BLaER1 treated with 17β-estradiol and CSF1 and Interleukin-3, amounts not matched to agents 10 nM and 100 nM (cell line): ENCODE measurements at regions not wholly inside any gene's neighbourhood (a gene's known extent, or its start where the extent isn't known, plus 50 kb on each side); places are given as distances from the start of the nearest gene placed in this dataset.

Experiments used
- H3K27ac ChIP-seq, 11 experiments: shearing (Covaris generic); formaldehyde crosslinking; 2 replicates each; pipeline ENCODE4 v1.8.1; 2022
- H3K27me3 ChIP-seq, 11 experiments: shearing (Covaris generic); formaldehyde crosslinking; 2 replicates each; pipeline ENCODE4 v1.8.1; 2022
- H3K36me3 ChIP-seq, 11 experiments: shearing (Covaris generic); formaldehyde crosslinking; 2 replicates each; pipeline ENCODE4 v1.8.1; 2022
- H3K4me1 ChIP-seq, 10 experiments: shearing (Covaris generic); formaldehyde crosslinking; 2 replicates each; pipeline ENCODE4 v1.8.1; 2022
- H3K4me2 ChIP-seq, 11 experiments: shearing (Covaris generic); formaldehyde crosslinking; 2 replicates each; pipeline ENCODE4 v1.8.1; 2022
- H3K4me3 ChIP-seq, 10 experiments: shearing (Covaris generic); formaldehyde crosslinking; 2 replicates each; pipeline ENCODE4 v1.8.1; 2022
- H3K9ac ChIP-seq, 11 experiments: shearing (Covaris generic); formaldehyde crosslinking; 2 replicates each; pipeline ENCODE4 v1.8.1; 2022
- H3K9me3 ChIP-seq, 11 experiments: shearing (Covaris generic); formaldehyde crosslinking; replicated peaks in 1 of 11; 2 replicates each; pipeline ENCODE4 v1.8.1; 2022
- H4K20me1 ChIP-seq, 11 experiments: shearing (Covaris generic); formaldehyde crosslinking; 2 replicates each; pipeline ENCODE4 v1.8.1; 2022
- Cebpa-rat ChIP-seq, 11 experiments: shearing (Covaris generic); IDR thresholded peaks; 2 replicates each; pipeline ENCODE4 v1.8.1; 2022

DNA sequence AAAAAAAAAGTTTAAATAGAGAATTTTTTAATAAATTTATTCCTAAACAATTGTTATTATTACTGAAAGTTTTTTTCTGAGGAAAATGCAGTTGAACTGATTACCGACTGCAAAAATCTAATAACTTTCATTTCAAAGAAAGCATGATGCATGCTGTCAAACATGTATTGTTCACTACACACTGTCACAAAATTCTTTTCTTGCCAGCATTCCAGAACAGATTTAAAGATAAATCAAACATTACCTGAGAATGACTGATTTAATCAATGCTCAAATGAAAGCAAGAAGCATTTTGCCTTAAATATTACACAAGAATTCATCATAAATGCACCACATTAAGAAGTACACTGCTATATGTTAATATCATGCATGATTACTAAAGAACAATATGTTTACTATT is 588.3 kb downstream of the SLC16A7 start:
- Histone ChIP-seq H3K27ac (no peak overlapping the region), H3K9me3 (no peaks in the 10 kb centered on the region), H3K4me2 (no peak overlapping the region), H4K20me1 (no peaks in the 10 kb centered on the region), H3K4me1 (no peaks in the 10 kb centered on the region), H3K4me3 (no peak overlapping the region), H3K36me3 (no peaks in the 10 kb centered on the region), H3K9ac (no peak overlapping the region), H3K27me3 (no peaks in the 10 kb centered on the region)
- TF ChIP-seq Cebpa-rat (IDR thresholded peaks at IDR 0.05), result no peak

DNA sequence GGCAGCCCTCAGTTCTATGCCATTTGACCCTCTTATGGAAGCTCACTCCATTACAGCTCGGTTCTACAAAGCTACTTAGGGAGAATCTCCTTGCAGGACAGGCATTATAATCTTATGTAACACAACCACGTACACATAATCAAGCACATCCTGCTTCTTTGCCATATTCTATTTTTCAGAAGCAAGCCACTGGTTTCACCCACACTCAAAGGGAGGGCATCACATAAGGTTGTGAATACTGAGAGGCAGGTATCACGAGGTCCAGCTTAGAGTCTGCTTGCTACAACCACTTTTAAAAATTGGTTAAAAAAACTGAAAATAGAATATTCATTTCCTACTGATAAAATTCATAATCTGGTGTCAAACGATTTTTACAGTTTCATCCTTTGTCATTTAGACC is 589.2 kb downstream of the SLC16A7 start:
- Histone ChIP-seq H3K9ac (no peak overlapping the region), H3K4me2 (no peak overlapping the region), H3K36me3 (no peaks in the 10 kb centered on the region), H3K4me1 (no peaks in the 10 kb centered on the region), H3K27me3 (no peaks in the 10 kb centered on the region), H3K4me3 (no peak overlapping the region), H3K9me3 (no peaks in the 10 kb centered on the region), H4K20me1 (no peaks in the 10 kb centered on the region), H3K27ac (no peak overlapping the region)
- TF ChIP-seq Cebpa-rat (IDR thresholded peaks at IDR 0.05), result no peak

DNA sequence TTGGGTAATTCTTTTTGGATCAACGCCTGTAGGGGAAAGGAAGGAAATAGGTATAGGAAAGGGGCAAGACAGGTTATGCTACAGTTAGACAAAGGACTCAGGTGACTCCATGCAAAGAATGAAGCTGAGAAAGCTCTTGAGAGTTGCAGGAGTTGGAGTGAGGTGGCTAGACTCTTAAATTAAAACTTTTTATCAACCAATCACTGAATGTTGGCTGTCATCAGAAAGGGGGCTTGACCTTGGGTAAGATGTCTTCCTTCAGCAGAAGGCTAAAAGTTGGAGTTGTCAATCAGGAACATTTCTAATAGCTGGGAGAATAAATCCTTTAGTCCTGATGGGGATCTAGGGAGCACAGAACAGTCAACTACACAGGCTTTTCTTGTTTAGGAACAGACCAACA is 595.4 kb downstream of the SLC16A7 start:
- H3K4me1 ChIP-seq, result no peaks in the 10 kb centered on the region

DNA sequence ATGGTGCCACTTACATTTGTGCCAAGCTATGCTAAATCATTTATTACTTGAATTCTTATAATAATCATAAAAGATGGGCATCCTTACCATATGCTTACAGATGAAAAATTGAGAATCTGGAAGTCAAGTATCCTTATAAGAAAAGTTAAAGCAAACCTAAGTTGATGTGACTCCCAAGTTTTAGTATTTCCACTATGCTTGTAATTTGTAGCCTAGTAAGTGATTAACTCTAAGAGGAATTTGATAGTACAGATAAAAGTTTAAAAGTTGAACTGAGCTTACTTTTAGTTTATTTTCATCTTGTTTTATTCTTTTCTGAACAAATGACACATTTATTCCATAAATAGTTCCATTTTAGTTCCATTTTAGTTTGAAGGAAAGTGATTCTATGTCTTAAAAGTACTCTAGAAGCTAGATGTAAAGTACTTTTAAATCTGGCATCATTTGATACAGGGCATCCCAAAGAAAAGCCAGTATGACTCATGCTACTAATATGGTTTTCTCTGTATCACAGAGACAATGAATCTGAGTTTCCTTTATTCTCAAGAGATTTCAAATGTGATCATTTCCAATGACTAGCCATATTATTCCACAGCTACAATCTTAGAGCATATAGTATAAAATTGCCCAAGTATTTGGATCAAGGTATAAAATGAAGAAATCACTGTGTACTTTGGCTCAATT is 596.0 kb downstream of the SLC16A7 start:
- Histone ChIP-seq H3K4me1 (no peaks in the 10 kb centered on the region), H3K9ac (no peak overlapping the region), H4K20me1 (no peaks in the 10 kb centered on the region), H3K36me3 (no peaks in the 10 kb centered on the region), H3K4me3 (no peak overlapping the region), H3K4me2 (no peak overlapping the region), H3K27me3 (no peaks in the 10 kb centered on the region), H3K27ac (no peak overlapping the region), H3K9me3 (no peaks in the 10 kb centered on the region)
- no peak for TF ChIP-seq Cebpa-rat (IDR thresholded peaks at IDR 0.05)

More for the DNA sequence above, 595.4 kb downstream of the SLC16A7 start:
- Histone ChIP-seq H3K27me3 (no peaks in the 10 kb centered on the region), H3K4me2 (no peak overlapping the region), H3K9me3 (no peaks in the 10 kb centered on the region), H3K27ac (no peak overlapping the region), H3K36me3 (no peaks in the 10 kb centered on the region), H4K20me1 (no peaks in the 10 kb centered on the region), H3K9ac (no peak overlapping the region), H3K4me3 (no peak overlapping the region)
- TF ChIP-seq Cebpa-rat (IDR thresholded peaks at IDR 0.05), result no peak

DNA sequence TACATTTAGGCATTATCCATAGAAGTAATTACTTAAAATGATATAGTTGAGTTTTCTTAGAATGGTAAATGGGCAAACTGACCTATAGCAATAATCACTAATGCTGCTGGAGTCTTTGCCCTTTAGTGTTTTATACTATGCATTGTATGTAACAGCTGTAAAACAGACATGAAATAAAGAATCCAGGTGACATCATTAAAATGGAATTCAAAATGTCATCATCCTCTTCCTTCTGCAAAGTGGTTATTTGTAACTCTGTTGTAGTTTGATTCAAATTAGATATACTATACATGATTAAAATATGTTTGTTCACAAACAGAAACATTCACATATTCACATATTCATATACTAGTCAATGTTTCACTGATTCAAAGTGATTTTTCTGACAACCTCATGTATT is 598.8 kb downstream of the SLC16A7 start:
- Histone ChIP-seq H3K9me3 (no peaks in the 10 kb centered on the region), H3K27ac (no peak overlapping the region), H3K4me3 (no peak overlapping the region), H4K20me1 (no peaks in the 10 kb centered on the region), H3K36me3 (no peaks in the 10 kb centered on the region), H3K9ac (no peak overlapping the region), H3K27me3 (no peaks in the 10 kb centered on the region), H3K4me1 (no peaks in the 10 kb centered on the region), H3K4me2 (no peak overlapping the region)
- TF ChIP-seq Cebpa-rat (IDR thresholded peaks at IDR 0.05), result no peak

DNA sequence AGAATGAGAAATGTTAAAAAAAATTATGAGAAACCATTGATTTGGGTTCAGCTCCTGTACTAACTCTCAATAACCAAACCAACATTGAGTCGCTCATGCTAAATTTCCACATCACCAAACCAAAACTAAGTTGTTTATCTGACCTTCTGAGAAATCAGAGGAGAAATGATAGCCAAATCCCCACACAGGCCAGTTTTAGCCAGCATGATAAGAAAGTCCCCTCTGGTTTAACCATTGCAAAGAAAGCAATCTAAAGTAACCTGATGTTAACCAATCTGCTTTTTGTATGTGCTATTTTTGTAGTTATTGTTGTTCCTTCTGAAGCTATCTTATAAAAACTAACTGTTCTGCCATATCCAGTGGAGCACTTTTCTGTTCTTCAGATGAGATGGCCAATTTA is 599.7 kb downstream of the SLC16A7 start:
- Histone ChIP-seq H3K4me3 (no peak overlapping the region), H3K9me3 (no peaks in the 10 kb centered on the region), H3K36me3 (no peaks in the 10 kb centered on the region), H4K20me1 (no peaks in the 10 kb centered on the region), H3K27ac (no peak overlapping the region), H3K9ac (no peak overlapping the region), H3K4me1 (no peaks in the 10 kb centered on the region), H3K27me3 (no peaks in the 10 kb centered on the region), H3K4me2 (no peak overlapping the region)
- TF ChIP-seq Cebpa-rat (IDR thresholded peaks at IDR 0.05), result no peak

DNA sequence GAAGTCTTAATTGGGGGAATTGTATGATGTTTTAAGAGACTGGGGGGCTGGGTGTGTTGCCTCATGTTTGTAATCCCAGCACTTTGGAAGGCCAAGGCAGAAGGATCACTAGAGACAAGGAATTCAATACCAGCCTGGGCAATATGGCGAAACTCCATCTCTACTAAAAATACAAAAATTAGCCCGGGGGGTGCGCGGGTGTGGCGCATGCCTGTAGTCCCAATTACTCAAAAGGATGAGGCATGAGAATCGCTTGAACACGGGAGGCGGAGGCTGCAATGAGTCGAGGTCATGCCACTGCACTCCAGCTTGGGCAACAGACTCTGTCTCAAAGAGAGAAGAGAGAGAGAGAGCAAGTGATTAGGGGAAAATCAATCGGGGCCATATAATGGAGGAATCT is 600.5 kb downstream of the SLC16A7 start:
- Histone ChIP-seq H3K27ac (no peak overlapping the region), H3K4me1 (no peaks in the 10 kb centered on the region), H4K20me1 (no peaks in the 10 kb centered on the region), H3K27me3 (no peaks in the 10 kb centered on the region), H3K9me3 (no peaks in the 10 kb centered on the region), H3K4me2 (no peak overlapping the region), H3K9ac (no peak overlapping the region), H3K4me3 (no peak overlapping the region), H3K36me3 (no peaks in the 10 kb centered on the region)
- TF ChIP-seq Cebpa-rat (IDR thresholded peaks at IDR 0.05), result no peak

DNA sequence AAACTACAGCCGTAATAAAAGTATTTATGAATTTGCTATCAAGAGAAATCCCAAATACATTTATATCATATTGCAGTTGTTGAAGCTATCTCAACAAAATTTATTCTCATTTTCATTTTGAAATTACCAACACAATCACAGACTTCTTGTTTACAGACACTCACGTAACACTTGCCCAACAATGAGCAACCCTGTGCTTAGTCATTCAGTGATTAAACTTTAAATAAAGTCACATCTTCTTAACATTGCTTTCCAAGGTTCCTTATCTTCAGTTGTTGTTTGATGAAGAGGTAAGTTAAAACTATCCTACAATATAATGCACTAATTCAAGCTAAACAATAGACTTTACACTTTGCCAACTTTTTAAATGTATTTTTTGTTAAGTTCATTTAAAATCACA is 601.8 kb downstream of the SLC16A7 start:
- Histone ChIP-seq H3K27me3 (no peaks in the 10 kb centered on the region), H3K36me3 (no peaks in the 10 kb centered on the region), H3K4me1 (no peaks in the 10 kb centered on the region), H3K9me3 (no peaks in the 10 kb centered on the region), H3K4me3 (no peak overlapping the region), H3K9ac (no peak overlapping the region), H4K20me1 (no peaks in the 10 kb centered on the region), H3K4me2 (no peak overlapping the region), H3K27ac (no peak overlapping the region)
- TF ChIP-seq Cebpa-rat (IDR thresholded peaks at IDR 0.05), result no peak

DNA sequence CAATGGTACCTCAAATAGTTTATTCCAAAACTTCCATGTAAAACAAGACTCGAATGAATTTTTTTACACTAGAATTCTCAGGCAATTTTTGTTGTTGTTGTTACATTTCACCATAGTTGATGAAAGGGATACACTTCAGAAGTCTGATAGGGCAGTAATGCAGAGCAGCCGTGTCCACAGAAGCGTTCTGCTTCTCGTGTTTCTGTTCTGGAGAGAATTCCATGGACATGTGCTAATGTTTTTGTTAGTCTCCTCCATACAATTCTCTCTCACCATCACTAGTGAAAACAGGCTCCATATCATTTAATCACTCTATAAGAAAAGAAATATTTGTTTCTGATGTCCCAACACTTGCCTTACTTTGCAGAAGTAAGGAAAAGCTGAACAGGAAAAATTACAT is 606.1 kb downstream of the SLC16A7 start:
- TF ChIP-seq Cebpa-rat (IDR thresholded peaks at IDR 0.05), result no peak
- H3K9ac ChIP-seq, result no peak overlapping the region
- H3K4me1 ChIP-seq, result no peaks in the 10 kb centered on the region
- H4K20me1 ChIP-seq, result no peaks in the 10 kb centered on the region
- H3K27ac ChIP-seq, result no peak overlapping the region
- no peaks in the 10 kb centered on the region for H3K36me3 ChIP-seq
- no peak overlapping the region for H3K4me3 ChIP-seq
- no peaks in the 10 kb centered on the region for H3K27me3 ChIP-seq
- H3K9me3 ChIP-seq, result no peaks in the 10 kb centered on the region
- no peak overlapping the region for H3K4me2 ChIP-seq

DNA sequence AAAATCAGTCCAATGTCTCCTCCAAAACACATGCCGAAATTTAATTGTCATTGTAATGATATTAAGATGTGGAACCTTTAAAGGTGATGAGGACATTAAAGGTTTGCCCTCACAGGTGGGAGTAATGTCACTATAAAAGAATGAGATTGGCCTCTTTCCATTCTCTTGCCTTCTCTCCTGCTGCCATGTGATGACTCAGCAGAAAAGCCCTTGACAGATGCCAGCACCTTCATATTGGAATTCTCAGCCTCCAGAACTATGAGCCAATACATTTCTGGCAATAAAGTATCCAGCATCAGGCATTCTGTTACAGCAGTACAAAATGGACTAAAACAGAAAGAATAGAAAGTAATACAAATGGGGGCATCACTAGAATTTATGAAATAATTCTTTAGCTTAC is 609.7 kb downstream of the SLC16A7 start:
- Histone ChIP-seq H3K27ac (no peak overlapping the region), H3K4me1 (no peaks in the 10 kb centered on the region), H3K9ac (no peak overlapping the region), H3K27me3 (no peaks in the 10 kb centered on the region), H4K20me1 (no peaks in the 10 kb centered on the region), H3K36me3 (no peaks in the 10 kb centered on the region), H3K4me3 (no peak overlapping the region), H3K4me2 (no peak overlapping the region), H3K9me3 (no peaks in the 10 kb centered on the region)
- no peak for TF ChIP-seq Cebpa-rat (IDR thresholded peaks at IDR 0.05)
